ENCODE measurements at regions not wholly inside any gene's neighbourhood (a gene's known extent, or its start where the extent isn't known, plus 50 kb on each side); places are given as distances from the start of the nearest gene placed in this dataset.

DNA sequence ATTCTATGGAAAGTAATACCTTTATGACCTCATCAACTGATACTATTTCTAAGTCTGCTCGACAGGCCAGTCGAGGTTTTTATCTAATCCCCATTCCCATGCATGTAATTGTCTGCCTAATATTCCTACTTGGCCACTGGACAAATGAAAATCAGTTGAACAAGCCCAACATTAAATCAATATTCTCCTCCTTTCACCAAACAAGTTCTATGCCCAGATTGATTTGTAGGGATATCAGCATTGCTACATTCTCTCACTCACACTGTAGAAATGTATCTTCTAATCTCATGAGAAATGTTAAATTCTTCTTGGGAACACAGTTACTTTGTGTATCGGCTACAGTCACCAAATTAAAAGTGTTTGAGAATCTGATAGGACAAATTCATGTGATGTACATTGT is 208.8 kb upstream of the CTNND2 start:
- POLR2A ChIA-PET, result no interaction called here
- BruUV-seq (replicated peaks), result no TSS peak
- H3K9me3 ChIP-seq (ENCODE audit: control insufficient read depth in 1 of 2, insufficient read depth in 1 of 2, low read depth in 1 of 2, low read length in 2 of 2), result peaks cover 12 to 37% of the 10 kb centered on the region in 2 experiments; a peak in 2 of 4 replicates

More for the DNA sequence above, 208.8 kb upstream of the CTNND2 start:
- TF ChIP-seq CBX3 (IDR thresholded peaks at IDR 0.05; ENCODE audit: low read depth) (no peak), SP1 (IDR thresholded peaks at IDR 0.05; ENCODE audit: low read depth) (no peak), EZH2 (IDR thresholded peaks at IDR 0.05) (no peak), TCF7L2 (IDR thresholded peaks at IDR 0.05; ENCODE audit: borderline replicate concordance, extremely low read depth, insufficient read depth, insufficient read length) (no peak), ELF1 (IDR thresholded peaks at IDR 0.05; ENCODE audit: borderline replicate concordance, low read depth) (no peak), POLR2A (IDR thresholded peaks at IDR 0.05; ENCODE audit: borderline replicate concordance, extremely low read depth, insufficient read depth, insufficient read length) (no peak), ZNF274 (IDR thresholded peaks at IDR 0.05; ENCODE audit: low read depth, low read length) (no peak), ZFX (IDR thresholded peaks at IDR 0.05) (no peak), RAD21 (IDR thresholded peaks at IDR 0.05; ENCODE audit: low read depth) (no peak), POLR2AphosphoS5 (IDR thresholded peaks at IDR 0.05; ENCODE audit: low read depth, low read length) (no peak), EGR1 (IDR thresholded peaks at IDR 0.05; ENCODE audit: low read depth) (no peak), JUND (IDR thresholded peaks at IDR 0.05) (no peak)
- TF ChIP-seq, protein P1, sequence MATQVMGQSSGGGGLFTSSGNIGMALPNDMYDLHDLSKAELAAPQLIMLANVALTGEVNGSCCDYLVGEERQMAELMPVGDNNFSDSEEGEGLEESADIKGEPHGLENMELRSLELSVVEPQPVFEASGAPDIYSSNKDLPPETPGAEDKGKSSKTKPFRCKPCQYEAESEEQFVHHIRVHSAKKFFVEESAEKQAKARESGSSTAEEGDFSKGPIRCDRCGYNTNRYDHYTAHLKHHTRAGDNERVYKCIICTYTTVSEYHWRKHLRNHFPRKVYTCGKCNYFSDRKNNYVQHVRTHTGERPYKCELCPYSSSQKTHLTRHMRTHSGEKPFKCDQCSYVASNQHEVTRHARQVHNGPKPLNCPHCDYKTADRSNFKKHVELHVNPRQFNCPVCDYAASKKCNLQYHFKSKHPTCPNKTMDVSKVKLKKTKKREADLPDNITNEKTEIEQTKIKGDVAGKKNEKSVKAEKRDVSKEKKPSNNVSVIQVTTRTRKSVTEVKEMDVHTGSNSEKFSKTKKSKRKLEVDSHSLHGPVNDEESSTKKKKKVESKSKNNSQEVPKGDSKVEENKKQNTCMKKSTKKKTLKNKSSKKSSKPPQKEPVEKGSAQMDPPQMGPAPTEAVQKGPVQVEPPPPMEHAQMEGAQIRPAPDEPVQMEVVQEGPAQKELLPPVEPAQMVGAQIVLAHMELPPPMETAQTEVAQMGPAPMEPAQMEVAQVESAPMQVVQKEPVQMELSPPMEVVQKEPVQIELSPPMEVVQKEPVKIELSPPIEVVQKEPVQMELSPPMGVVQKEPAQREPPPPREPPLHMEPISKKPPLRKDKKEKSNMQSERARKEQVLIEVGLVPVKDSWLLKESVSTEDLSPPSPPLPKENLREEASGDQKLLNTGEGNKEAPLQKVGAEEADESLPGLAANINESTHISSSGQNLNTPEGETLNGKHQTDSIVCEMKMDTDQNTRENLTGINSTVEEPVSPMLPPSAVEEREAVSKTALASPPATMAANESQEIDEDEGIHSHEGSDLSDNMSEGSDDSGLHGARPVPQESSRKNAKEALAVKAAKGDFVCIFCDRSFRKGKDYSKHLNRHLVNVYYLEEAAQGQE (IDR thresholded peaks at IDR 0.05; ENCODE audit: low read depth), result no peak
- TF ChIP-seq, protein P2, sequence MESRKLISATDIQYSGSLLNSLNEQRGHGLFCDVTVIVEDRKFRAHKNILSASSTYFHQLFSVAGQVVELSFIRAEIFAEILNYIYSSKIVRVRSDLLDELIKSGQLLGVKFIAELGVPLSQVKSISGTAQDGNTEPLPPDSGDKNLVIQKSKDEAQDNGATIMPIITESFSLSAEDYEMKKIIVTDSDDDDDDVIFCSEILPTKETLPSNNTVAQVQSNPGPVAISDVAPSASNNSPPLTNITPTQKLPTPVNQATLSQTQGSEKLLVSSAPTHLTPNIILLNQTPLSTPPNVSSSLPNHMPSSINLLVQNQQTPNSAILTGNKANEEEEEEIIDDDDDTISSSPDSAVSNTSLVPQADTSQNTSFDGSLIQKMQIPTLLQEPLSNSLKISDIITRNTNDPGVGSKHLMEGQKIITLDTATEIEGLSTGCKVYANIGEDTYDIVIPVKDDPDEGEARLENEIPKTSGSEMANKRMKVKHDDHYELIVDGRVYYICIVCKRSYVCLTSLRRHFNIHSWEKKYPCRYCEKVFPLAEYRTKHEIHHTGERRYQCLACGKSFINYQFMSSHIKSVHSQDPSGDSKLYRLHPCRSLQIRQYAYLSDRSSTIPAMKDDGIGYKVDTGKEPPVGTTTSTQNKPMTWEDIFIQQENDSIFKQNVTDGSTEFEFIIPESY (IDR thresholded peaks at IDR 0.05; ENCODE audit: extremely low read depth, insufficient replicate concordance, low read length), result no peak
- TF ChIP-seq, protein P3, sequence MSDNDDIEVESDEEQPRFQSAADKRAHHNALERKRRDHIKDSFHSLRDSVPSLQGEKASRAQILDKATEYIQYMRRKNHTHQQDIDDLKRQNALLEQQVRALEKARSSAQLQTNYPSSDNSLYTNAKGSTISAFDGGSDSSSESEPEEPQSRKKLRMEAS (IDR thresholded peaks at IDR 0.05), result no peak
- RAD21 ChIA-PET (ENCODE audit: low non-redundant PET in 1 of 2, low total read pairs in 2 of 2, uncharacterized antibody in 2 of 2, unreplicated experiment in 2 of 2), result no interaction called here
- H3K79me2 ChIP-seq (ENCODE audit: insufficient read depth, low read length), result no peaks in the 10 kb centered on the region
- no peaks in the 10 kb centered on the region for H3K9me2 ChIP-seq (ENCODE audit: insufficient read depth)
- no peak for ATAC-seq
- intact Hi-C loops (cut with micrococcal nuclease), result no loop called here
- H3K27ac ChIP-seq (ENCODE audit: low read depth, low read length), result no peak overlapping the region
- no peak overlapping the region for H3K4me3 ChIP-seq (replicated peaks in 1 of 2; ENCODE audit: low read depth in 1 of 2, low read length in 2 of 2)
- no peak overlapping the region for H3K4me2 ChIP-seq (ENCODE audit: low read length)
- H3K27me3 ChIP-seq (ENCODE audit: insufficient read depth, low read length), result no peaks in the 10 kb centered on the region
- H2AFZ ChIP-seq (ENCODE audit: low read depth, low read length, poor library complexity, severe bottlenecking), result no peak overlapping the region
- CTCF ChIA-PET, result no interaction called here
- no peaks in the 10 kb centered on the region for H4K20me1 ChIP-seq (ENCODE audit: insufficient read depth)
- no peak for DNase-seq (ENCODE audit: low read depth, low spot score)
- no peaks in the 10 kb centered on the region for H3K36me3 ChIP-seq (ENCODE audit: control insufficient read depth in 1 of 2, insufficient read depth in 2 of 2, low read length in 2 of 2)
- no peaks in the 10 kb centered on the region for H3K4me1 ChIP-seq (ENCODE audit: control insufficient read depth in 1 of 2, insufficient read depth in 2 of 2, low read length in 2 of 2)
- H3K9ac ChIP-seq (ENCODE audit: low read length), result no peak overlapping the region

Measured in HCT116 (cell line).